Coronary artery (tissue), 2 donors: ENCODE measurements at regions not wholly inside any gene's neighbourhood (a gene's known extent, or its start where the extent isn't known, plus 50 kb on each side); places are given as distances from the start of the nearest gene placed in this dataset.

Experiments
- DNase-seq: peaks from one replicate; pipeline ENCODE4 v3.0.0-alpha.2; 2017; ENCODE audit warnings: low spot score
- H3K27ac ChIP-seq, 2 donors: fragments of 200-600 bp; sonication (generic); one replicate each; pipeline ENCODE4 v1.5.1; 2016 to 2019
- H3K4me3 ChIP-seq: fragments of 200-600 bp; sonication (generic); 2 replicates; pipeline ENCODE4 v1.5.1; 2016; ENCODE audit warnings: mild to moderate bottlenecking, moderate library complexity
- CTCF ChIP-seq: fragments of 200-600 bp; sonication (generic); IDR thresholded peaks from one replicate; pipeline ENCODE4 v1.5.1; 2019; ENCODE audit warnings: antibody characterized with exemption

GRCh38 chr3:71858503-71859122, 73.7 kb upstream of the PROK2 start:
- DNase-seq: no peak
- H3K4me3 ChIP-seq: no peak overlapping the region
- H3K27ac ChIP-seq: no peak overlapping the region
- TF ChIP-seq CTCF: no peak

GRCh38 chr3:71857956-71858355, 73.0 kb upstream of the PROK2 start:
- Histone ChIP-seq H3K4me3 (no peak overlapping the region), H3K27ac (no peak overlapping the region)
- no peak for TF ChIP-seq CTCF
- no peak for DNase-seq

GRCh38 chr3:71854706-71855105, 69.8 kb upstream of the PROK2 start:
- Histone ChIP-seq H3K27ac (no peak overlapping the region), H3K4me3 (no peak overlapping the region)
- TF ChIP-seq CTCF: no peak
- no peak for DNase-seq

GRCh38 chr3:71854096-71854495, 69.1 kb upstream of the PROK2 start:
- no peak overlapping the region for H3K4me3 ChIP-seq
- no peak overlapping the region for H3K27ac ChIP-seq
- TF ChIP-seq CTCF: no peak
- no peak for DNase-seq

GRCh38 chr3:71851878-71852277, 66.9 kb upstream of the PROK2 start:
- no peak for TF ChIP-seq CTCF
- no peak overlapping the region for H3K4me3 ChIP-seq
- DNase-seq: no peak
- no peak overlapping the region for H3K27ac ChIP-seq

- no peak overlapping the region for H3K4me3 ChIP-seq
- TF ChIP-seq CTCF: no peak
- no peak overlapping the region for H3K27ac ChIP-seq
- DNase-seq: no peak
These were observed 65.7 kb upstream of the PROK2 start for GRCh38 chr3:71850654-71851053.

- H3K4me3 ChIP-seq: no peak overlapping the region
- TF ChIP-seq CTCF: no peak
- no peak for DNase-seq
- H3K27ac ChIP-seq: no peak overlapping the region
These were observed 64.7 kb upstream of the PROK2 start for GRCh38 chr3:71849681-71850080.
